NCI-H1436 treated with DMSO at 0.1 percent for 48 hours (cell line): ENCODE measurements at regions not wholly inside any gene's neighbourhood (a gene's known extent, or its start where the extent isn't known, plus 50 kb on each side); places are given as distances from the start of the nearest gene placed in this dataset.
"Not testable (repeated sequence)": the region's sequence is repeated elsewhere in the genome, so short reads cannot be mapped to it uniquely, and the experiment has no call there.

Experiments used
- DNase-seq: peaks from one replicate; lab custom pipeline; 2025; lab: John Stamatoyannopoulos, UW

DNA sequence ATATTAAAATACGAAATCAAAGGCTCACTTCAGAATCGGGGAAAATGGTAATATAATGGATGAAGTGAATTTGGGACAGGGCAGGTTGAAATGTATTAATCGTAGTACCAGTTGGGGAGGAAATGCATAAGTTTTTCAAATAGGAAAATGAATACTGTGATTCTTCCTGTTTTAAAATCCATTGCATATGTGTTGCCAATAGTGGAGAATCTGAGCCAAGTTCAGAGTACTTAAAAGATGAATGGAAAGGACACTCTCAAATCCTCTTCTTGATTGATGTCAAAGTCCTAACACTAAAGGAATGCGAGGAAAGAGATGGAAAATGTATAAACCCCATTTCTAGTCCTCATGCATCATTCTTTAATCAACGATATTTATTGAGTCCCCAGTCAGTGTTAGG is 160.9 kb upstream of the CCNG1 start:
- DNase-seq: no peak

GRCh38 chr5:163280897-163281296 is 156.5 kb upstream of the CCNG1 start:
- DNase-seq: not testable (repeated sequence)

DNA sequence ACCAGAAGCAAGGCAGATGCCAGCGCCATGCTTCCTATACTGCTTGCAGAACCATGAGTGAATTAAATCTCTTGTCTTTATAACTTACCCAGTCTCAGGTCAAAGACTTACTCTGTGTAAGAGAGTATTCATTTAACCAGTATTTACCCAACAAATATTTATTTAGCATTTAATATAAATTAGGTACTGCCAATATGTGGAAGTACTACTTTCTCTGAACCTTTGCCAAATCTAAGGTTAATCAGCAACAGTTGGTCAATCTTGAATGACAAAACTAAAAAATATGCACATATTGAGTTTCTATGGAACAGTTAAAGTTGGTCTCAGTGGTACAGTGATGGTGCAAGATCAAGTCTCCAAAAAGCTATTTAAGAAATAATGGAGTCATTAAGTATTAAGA is 155.9 kb upstream of the CCNG1 start:
- DNase-seq: no peak

DNA sequence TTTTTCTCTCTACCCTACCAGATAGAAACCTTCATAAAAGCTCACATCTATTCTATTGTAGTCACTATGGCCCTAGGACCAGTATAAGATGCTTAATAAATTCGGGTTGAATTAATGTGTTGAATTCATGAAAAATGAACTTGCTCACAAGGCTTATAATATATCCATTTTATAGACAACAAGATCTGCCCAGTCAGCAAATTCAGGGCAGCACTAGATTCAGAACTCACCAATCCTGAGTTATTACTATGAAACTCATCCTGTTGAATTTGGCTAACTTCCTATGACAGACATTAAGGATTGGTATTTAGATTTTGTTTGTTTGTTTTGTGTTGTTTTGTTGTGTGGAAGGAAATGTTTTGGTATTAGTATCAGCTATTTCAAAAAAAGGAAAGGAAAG is 143.6 kb upstream of the CCNG1 start:
- no peak for DNase-seq

GRCh38 chr5:163303718-163304117 is 133.7 kb upstream of the CCNG1 start:
- DNase-seq: no peak

DNA sequence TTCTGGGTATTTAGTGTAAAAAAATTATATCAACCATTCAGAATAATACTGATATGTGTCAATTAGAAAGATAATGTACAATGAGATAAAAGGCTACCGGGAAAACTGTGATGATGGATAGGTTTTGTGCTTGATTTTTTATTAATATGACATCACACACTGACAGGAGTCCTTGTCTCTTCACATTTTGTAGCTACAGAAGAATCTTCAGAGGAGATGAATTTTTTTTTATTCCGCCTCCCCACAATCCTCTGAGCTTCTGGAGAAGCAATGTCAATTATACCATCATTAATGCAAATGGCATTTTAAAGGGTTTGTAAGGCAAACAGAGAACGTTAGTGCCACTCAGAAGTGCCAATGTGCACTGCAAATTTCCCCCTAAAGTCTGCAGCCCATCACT is 131.7 kb upstream of the CCNG1 start:
- DNase-seq: no peak

GRCh38 chr5:163306421-163306820 is 131.0 kb upstream of the CCNG1 start:
- DNase-seq: no peak

DNA sequence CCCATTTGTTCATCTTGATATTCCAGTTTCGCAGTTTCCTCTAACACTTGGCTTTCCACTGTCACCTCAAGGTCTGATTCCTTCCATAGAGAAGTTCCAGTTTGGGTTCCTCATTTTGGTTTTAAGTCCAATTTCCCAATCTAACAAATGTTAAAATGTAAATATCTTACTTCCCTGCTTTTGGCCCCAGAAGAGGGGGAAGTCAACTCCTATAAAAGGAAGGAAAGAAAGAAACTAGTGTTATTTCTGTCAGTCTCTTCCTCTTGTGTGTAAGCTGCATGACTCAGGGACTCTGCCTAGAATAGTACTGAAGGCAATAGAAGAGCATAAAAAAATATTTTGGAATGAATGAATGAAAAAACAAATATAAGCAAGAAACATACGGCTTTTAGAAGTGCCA is 127.5 kb upstream of the CCNG1 start:
- DNase-seq: no peak

DNA sequence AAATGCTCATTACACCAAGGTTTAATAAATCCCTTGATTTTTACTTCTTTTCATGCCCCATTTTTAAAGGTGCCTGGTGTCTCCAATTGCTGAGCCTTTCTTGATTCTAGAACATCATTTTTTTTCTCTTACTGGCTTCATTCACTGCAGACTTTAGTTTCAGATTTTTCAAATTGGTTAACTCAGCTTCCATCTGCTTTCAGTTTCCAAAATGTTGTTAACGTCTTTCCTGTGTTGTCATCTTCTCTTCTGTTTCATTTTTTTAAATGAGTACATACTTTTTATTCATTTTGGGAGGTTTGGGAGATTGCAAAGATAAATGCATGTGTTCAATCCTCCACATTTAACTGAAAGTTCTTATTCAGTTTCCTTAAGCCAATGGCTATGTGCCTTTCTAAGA is 126.4 kb upstream of the CCNG1 start:
- no peak for DNase-seq

DNA sequence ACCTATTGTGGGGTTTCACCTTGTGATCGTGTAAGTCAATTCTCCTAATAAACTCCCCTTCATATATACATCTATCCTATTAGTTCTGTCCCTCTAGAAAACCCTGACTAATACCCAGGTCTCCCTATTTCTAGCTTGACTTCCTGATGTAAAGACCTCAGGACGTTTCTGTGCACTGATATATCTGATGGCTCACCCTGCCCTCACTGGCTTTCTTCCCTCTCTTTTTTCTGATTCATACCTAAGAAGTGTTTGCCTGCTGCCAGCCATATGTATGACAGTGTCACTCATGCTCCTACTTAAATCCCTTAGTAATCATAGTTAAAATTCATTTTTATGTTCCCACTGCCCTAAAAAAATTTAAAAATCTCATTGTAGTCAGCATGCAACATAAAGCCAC is 124.8 kb upstream of the CCNG1 start:
- no peak for DNase-seq

- DNase-seq: not testable (repeated sequence)
Observed at GRCh38 chr5:163313049-163313448, 124.3 kb upstream of the CCNG1 start.

GRCh38 chr5:163316374-163316773 is 121.0 kb upstream of the CCNG1 start:
- not testable (repeated sequence) for DNase-seq

DNA sequence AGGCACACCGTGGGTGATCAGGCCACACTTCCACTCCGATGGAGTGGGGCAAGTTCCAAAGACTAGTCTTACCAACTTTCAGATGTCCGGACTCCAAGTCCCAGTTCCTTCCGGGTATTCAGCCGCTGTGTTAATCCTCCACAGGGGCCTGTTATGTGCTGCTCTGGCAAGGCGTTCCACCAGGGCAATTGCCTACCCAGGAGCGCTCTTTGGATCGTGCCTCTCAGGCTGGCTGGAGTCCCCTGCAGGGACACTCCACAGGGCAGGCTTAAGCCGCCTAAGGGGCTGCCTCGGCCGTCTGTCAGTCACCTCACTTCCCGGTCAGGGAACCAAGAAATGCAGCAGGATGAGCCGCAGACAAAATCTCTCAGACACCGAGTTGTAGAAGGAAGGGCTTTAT is 118.7 kb upstream of the CCNG1 start:
- DNase-seq: no peak

DNA sequence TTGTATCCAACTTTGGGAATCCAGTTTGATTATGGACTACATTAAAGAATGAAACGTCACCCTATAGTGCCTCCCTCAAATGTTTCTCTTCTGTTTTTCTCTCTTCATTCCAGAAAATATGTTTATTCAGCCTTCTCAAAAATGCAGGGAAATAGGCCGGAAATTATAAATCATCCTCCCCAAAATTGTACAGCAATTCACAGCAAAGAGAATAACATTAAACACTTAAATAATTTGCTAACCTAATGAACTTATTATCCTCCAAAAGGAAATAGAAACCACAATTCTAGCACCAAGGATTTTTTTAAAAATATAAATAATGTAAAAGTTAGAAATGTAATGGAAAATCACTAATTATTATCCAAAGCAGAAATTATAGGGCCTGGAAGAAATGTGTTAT is 115.9 kb upstream of the CCNG1 start:
- no peak for DNase-seq

DNA sequence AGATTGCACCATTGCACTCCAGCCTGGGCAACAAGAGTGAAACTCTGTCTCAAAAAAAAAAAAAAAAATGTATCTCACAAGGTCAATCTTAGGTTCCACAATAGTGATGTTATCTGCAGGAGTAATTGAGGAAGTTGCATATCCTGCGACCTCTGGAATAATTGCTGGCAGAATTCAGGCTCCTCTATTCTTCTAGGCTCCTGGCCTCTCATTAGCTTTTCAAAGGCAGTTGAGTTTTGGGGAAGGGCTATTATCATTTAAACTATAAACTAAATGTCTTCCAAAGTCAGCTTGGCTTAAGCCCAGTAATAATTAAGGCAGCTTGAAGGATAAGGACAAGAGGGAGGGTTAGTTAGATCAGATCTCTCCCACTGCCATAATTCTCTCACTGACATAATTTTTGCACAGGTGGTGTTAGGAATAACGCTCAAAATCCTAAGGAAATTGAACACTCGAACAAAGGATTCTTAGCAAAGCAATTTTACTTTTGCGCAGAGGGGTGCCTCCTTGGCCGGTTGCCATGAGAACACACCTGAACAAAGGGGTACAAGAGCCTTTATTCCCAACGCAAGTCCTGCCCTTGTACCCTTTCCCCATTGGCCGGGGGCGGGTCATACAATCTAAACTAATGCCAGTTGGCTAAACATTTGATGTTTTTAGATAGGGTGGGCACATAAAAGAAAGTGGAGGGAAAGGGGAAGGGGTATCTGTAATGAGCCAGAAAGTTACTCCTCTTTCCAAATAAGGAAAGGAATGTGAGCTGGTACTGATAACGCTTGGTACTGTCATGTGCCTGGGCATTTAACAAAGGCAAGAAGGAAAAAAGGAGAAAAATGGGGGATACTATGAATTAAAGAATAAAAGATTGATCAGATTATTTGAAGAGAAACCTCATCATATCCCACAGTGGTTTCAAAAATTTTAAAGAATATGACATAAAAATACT is 106.4 kb upstream of the CCNG1 start:
- no peak for DNase-seq

GRCh38 chr5:163336074-163336473 is 101.3 kb upstream of the CCNG1 start:
- DNase-seq: not testable (repeated sequence)

- no peak for DNase-seq
Observed at GRCh38 chr5:163339148-163339547, 98.2 kb upstream of the CCNG1 start.

- not testable (repeated sequence) for DNase-seq
Observed at GRCh38 chr5:163340378-163340777, 97.0 kb upstream of the CCNG1 start.

DNA sequence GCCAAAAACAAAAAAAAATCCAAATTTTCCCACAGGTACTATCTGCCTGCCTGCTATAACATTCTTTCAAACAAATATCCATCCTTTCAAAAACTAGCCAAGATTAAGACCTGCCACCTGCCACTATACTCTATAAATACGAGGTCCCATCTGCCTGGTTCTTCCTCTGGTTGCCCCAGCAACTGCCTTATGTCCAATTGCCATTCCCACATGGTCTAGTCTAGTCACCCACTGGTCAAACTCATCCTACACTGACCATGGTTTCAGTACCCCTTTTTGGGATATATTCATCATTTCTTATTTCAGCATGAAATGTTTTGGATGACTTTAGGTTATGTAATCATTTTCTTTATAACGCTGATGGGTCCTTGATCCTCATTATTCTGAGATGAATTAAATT is 95.1 kb upstream of the CCNG1 start:
- DNase-seq: no peak

- no peak for DNase-seq
Observed at GRCh38 chr5:163345216-163345615, 92.2 kb upstream of the CCNG1 start.

DNA sequence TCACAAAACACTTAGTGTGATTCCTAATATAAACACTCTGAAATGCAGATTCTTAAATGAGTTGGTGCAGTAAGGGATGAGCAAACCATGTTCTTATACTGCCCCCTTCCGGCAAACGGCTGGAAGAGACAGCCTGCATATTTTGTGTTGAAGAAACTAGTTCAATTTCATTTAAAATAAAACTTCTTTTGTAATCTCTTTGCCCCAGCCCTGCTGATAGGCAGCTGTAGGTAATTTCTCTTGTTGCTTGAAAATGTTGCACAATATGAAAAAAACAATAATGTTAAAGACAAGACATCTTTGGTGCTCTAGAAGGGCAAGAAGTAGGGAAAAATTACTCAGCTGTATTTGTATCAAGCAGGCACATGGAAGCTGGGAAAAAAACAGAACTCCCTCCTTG is 89.7 kb upstream of the CCNG1 start:
- no peak for DNase-seq

- no peak for DNase-seq
Observed at GRCh38 chr5:163350083-163350482, 87.3 kb upstream of the CCNG1 start.

GRCh38 chr5:163352531-163352930 is 84.9 kb upstream of the CCNG1 start:
- no peak for DNase-seq

DNA sequence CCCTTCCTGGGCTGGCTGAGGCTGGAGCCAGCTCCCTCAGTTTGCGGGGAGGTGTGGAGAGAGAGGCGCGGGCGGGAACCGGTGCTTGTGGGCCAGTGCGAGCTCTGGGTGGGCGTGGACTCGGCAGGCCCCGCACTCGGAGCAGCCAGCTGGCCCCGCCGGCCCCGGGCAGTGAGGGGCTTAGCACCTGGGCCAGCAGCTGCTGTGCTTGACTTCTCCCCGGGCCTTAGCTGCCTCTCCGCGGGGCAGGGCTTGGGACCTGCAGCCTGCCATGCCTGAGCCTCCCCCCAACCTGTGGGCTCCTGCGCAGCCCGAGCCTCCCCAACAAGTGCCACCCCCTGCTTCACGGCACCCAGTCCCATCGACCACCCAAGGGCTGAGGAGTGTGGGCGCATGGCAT is 81.6 kb upstream of the CCNG1 start:
- not testable (repeated sequence) for DNase-seq
